ENCODE measurements at regions not wholly inside any gene's neighbourhood (a gene's known extent, or its start where the extent isn't known, plus 50 kb on each side); places are given as distances from the start of the nearest gene placed in this dataset.

DNA sequence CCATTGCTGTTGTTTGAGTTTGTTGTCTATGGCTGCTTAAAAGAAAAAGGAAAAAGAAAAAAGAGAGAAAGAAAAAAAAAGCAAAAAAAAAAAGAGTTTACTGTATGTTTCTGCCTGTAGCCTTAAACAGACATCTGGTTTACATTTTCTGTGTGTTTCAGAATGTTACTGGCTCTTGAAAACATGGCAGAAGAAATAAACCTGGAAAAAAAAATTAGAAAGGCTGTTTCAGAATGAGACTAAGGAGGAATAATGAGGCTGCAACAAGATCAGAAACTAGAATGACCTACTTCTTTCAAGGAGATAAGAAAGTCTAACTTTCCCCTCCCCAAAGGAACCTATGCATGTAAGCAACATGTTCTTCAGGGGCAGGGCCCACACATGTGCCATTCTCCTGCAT lies 292.1 kb downstream of the DIPK2A start:
- H3K79me2 ChIP-seq (ENCODE audit: insufficient read depth, low read length) = no peaks in the 10 kb centered on the region
- no peak overlapping the region for H3K4me3 ChIP-seq (ENCODE audit: insufficient read depth, low read length)
- H3K9me3 ChIP-seq (ENCODE audit: low read depth, low read length) = peaks cover 2% of the 10 kb centered on the region
- no peaks in the 10 kb centered on the region for H3K27me3 ChIP-seq (ENCODE audit: insufficient read depth, low read length)
- no peaks in the 10 kb centered on the region for H3K4me1 ChIP-seq (ENCODE audit: insufficient read depth, low read length)
- H3K4me2 ChIP-seq (ENCODE audit: insufficient read depth, low read length) = no peak overlapping the region
- DNase-seq (ENCODE audit: insufficient read length, low spot score, missing footprints) = no peak
- TF ChIP-seq CTCF (IDR thresholded peaks at IDR 0.05; ENCODE audit: extremely low read depth, low read depth, low read length) = no peak
- H3K36me3 ChIP-seq (ENCODE audit: insufficient read depth, low read length) = no peaks in the 10 kb centered on the region
- H3K27ac ChIP-seq (ENCODE audit: low read depth, low read length) = no peak overlapping the region
- H2AFZ ChIP-seq (ENCODE audit: low read length) = no peak overlapping the region
- no peaks in the 10 kb centered on the region for H4K20me1 ChIP-seq (ENCODE audit: insufficient read depth, low read length)

GRCh38 chr3:144264350-144264749 lies 292.7 kb downstream of the DIPK2A start:
- Histone ChIP-seq H3K4me3 (ENCODE audit: insufficient read depth, low read length) (no peak overlapping the region), H3K27me3 (ENCODE audit: insufficient read depth, low read length) (no peaks in the 10 kb centered on the region), H3K36me3 (ENCODE audit: insufficient read depth, low read length) (no peaks in the 10 kb centered on the region), H4K20me1 (ENCODE audit: insufficient read depth, low read length) (no peaks in the 10 kb centered on the region), H3K9me3 (ENCODE audit: low read depth, low read length) (peaks cover under 1% of the 10 kb centered on the region), H3K79me2 (ENCODE audit: insufficient read depth, low read length) (no peaks in the 10 kb centered on the region), H3K27ac (ENCODE audit: low read depth, low read length) (no peak overlapping the region), H3K4me2 (ENCODE audit: insufficient read depth, low read length) (no peak overlapping the region), H2AFZ (ENCODE audit: low read length) (no peak overlapping the region), H3K4me1 (ENCODE audit: insufficient read depth, low read length) (no peaks in the 10 kb centered on the region)
- TF ChIP-seq CTCF (IDR thresholded peaks at IDR 0.05; ENCODE audit: extremely low read depth, low read depth, low read length) = no peak
- no peak for DNase-seq (ENCODE audit: insufficient read length, low spot score, missing footprints)

DNA sequence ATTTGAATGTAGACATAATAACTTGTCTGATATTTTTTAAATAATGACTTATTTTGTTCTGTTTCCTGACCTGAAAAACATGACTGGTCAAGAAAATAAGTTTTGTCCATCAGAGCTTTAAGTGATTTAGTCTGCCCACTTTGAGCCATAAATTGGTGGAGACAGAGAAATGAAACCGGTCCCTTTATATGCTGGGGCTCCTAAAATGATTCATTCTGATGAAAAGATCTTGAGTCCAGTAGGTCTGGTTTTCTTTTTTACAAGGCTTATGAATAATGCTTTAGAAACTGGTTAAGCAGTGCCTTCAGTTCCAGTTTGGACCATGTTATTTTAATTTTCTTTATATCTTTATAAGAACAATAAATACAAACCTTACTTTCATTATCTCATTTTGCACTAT lies 293.2 kb downstream of the DIPK2A start:
- no peak for TF ChIP-seq CTCF (IDR thresholded peaks at IDR 0.05; ENCODE audit: extremely low read depth, low read depth, low read length)
- H3K36me3 ChIP-seq (ENCODE audit: insufficient read depth, low read length) = no peaks in the 10 kb centered on the region
- H3K27ac ChIP-seq (ENCODE audit: low read depth, low read length) = no peak overlapping the region
- no peak for DNase-seq (ENCODE audit: insufficient read length, low spot score, missing footprints)
- no peaks in the 10 kb centered on the region for H4K20me1 ChIP-seq (ENCODE audit: insufficient read depth, low read length)
- no peaks in the 10 kb centered on the region for H3K79me2 ChIP-seq (ENCODE audit: insufficient read depth, low read length)
- no peak overlapping the region for H3K4me2 ChIP-seq (ENCODE audit: insufficient read depth, low read length)
- H3K4me1 ChIP-seq (ENCODE audit: insufficient read depth, low read length) = no peaks in the 10 kb centered on the region
- no peak overlapping the region for H2AFZ ChIP-seq (ENCODE audit: low read length)
- no peak overlapping the region for H3K4me3 ChIP-seq (ENCODE audit: insufficient read depth, low read length)
- no peaks in the 10 kb centered on the region for H3K9me3 ChIP-seq (ENCODE audit: low read depth, low read length)
- H3K27me3 ChIP-seq (ENCODE audit: insufficient read depth, low read length) = no peaks in the 10 kb centered on the region

- no peaks in the 10 kb centered on the region for H3K36me3 ChIP-seq (ENCODE audit: insufficient read depth, low read length)
- H4K20me1 ChIP-seq (ENCODE audit: insufficient read depth, low read length) = no peaks in the 10 kb centered on the region
- no peaks in the 10 kb centered on the region for H3K9me3 ChIP-seq (ENCODE audit: low read depth, low read length)
- TF ChIP-seq CTCF (IDR thresholded peaks at IDR 0.05; ENCODE audit: extremely low read depth, low read depth, low read length) = no peak
- no peaks in the 10 kb centered on the region for H3K79me2 ChIP-seq (ENCODE audit: insufficient read depth, low read length)
- H3K4me2 ChIP-seq (ENCODE audit: insufficient read depth, low read length) = no peak overlapping the region
- DNase-seq (ENCODE audit: insufficient read length, low spot score, missing footprints) = no peak
- no peak overlapping the region for H3K27ac ChIP-seq (ENCODE audit: low read depth, low read length)
- no peak overlapping the region for H2AFZ ChIP-seq (ENCODE audit: low read length)
- no peaks in the 10 kb centered on the region for H3K4me1 ChIP-seq (ENCODE audit: insufficient read depth, low read length)
- no peak overlapping the region for H3K4me3 ChIP-seq (ENCODE audit: insufficient read depth, low read length)
- H3K27me3 ChIP-seq (ENCODE audit: insufficient read depth, low read length) = no peaks in the 10 kb centered on the region
Observed at GRCh38 chr3:144265542-144266100, 294.0 kb downstream of the DIPK2A start.

Measured in osteoblast (primary cell).